Colon (tissue), 2 donors: ENCODE measurements at regions not wholly inside any gene's neighbourhood (a gene's known extent, or its start where the extent isn't known, plus 50 kb on each side); places are given as distances from the start of the nearest gene placed in this dataset.

Experiments used
- FAIRE-seq: peaks from 2 replicates; lab custom pipeline; 2012; peaks lifted over from hg19 to GRCh38; lab: Jason Lieb, UNC
- donor health status: control.
- donor health status: control.

GRCh38 chr2:126392889-126393288, 263.1 kb upstream of the GYPC start:
- FAIRE-seq: no peak

GRCh38 chr2:126399001-126399400, 257.0 kb upstream of the GYPC start:
- FAIRE-seq: no peak

DNA sequence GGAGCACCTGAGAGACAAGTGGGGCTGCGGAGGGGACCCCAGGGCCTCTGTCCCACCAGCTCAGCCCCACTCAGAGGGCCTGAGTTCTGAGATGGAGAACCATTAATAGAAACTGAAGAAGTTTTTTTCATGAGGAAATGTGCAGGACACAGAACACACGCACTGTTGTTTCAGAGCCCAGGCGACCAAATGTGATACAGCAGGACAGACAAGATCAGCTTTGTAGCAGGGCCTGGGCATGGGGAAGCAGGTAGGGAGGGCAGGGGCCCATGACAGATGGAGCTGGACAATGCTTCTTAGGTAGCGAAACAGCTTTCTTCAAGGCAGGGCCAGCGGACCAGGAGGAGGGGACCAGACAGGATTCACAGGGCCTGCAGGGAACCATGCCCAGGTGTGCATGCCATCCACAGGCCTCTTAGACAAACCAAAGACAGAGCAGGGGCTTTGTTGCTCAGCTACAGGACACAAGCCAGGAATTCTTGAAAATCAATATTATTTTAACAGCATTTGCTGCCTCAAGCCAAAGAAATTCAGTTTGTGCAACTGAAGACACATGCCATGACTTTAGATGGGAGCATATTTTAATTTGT, 252.8 kb upstream of the GYPC start:
- FAIRE-seq: no peak

- FAIRE-seq: no peak
Measured at GRCh38 chr2:126406267-126406666, 249.7 kb upstream of the GYPC start.

DNA sequence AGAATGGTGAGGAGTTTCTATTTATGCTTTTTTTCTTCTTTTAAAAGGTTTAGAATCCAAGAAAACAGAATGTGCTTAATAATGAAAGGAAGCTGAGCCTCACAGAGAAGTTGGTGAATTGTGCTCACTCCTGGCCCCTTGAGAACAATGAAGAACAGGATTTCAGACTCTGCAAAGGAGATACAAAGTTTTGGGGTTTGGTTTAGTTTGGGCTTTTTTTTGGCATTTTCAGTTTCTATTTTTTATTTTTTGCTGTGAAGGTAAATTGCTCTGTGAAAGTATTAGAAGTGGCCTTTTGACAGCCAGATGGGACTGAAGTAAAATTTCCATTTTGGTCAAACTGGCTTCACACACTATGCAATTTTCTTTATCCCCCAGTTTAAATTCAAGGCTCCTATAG, 247.3 kb upstream of the GYPC start:
- FAIRE-seq: no peak

DNA sequence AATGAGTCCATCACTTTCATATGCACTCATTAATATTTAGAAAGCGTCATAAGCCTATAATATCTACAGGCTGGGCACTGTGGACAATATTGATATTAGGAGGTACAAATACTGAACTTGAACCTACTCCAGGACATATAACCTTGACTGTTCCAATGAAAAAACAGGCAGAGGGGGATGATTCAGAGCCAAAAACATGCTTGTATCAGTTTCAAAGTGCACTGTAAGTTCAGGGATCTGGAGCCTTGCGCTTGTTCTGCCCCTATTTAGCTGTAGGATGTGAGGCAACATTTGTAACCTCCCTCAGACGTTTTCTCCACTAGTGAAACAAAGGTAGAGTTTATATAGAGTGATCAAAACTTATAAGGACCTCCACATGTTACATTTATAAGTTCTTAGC, 246.1 kb upstream of the GYPC start:
- FAIRE-seq: no peak

- FAIRE-seq: no peak
Measured at GRCh38 chr2:126413079-126413478, 242.9 kb upstream of the GYPC start.

GRCh38 chr2:126419403-126419802, 236.6 kb upstream of the GYPC start:
- FAIRE-seq: no peak

GRCh38 chr2:126425943-126426342, 230.0 kb upstream of the GYPC start:
- no peak for FAIRE-seq

- FAIRE-seq: no peak
Measured at GRCh38 chr2:126429103-126429502, 226.9 kb upstream of the GYPC start.

DNA sequence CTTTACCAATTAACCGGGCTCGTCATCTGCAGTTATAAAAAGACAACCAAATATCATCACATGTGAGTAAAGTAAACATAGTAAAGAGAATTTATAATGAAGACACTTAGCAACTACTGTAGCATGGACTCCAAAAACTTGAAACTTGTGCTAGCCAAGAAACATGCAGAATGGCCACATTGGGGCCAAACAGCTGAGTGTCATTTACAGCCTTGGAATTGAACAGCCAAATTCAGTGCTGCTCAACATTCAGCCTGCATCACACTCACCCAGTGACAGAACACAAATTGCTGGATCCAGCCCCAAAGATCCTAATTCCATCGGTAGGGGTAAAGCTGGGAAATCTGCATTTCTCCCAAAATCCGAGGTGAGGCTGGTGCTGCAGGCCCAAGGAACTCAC, 224.8 kb upstream of the GYPC start:
- FAIRE-seq: no peak

- FAIRE-seq: no peak
Measured at GRCh38 chr2:126436411-126436810, 219.5 kb upstream of the GYPC start.

DNA sequence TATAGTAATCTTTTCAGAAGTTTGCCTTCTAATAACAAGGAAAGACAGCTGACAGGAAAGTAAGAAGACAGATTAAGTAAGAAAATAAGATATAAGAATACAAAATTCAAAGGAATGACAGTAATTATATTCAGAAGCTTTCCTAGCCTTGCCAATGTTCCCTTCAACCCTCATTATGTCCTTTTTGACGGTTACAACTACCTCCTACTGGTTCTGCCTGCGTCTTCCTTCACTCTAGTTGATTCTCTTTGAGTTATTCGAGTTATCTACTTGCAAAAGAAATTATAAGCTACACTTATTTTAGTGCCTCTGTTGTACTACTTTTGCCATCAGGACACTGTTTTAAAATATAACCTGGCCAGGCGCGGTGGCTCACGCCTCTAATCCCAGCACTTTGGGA, 218.9 kb upstream of the GYPC start:
- FAIRE-seq: no peak

DNA sequence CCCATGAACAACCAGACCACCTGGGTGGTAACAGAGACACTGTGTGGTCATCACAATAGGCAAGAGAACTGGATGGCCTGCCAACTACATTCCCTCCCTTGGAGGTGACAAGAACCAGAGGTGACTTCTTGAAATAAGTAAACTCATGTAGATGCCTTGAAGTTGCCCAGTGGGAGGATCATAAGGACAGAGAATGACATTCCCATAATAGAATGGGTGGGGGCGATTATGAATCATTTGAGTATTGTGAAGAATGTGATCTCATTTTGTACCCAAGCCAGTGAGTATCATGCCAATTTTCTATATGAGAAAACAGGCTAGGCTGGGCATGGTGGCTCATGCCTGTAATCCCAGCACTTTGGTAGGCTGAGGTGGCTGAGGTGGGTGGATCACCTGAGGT, 211.4 kb upstream of the GYPC start:
- FAIRE-seq: no peak

DNA sequence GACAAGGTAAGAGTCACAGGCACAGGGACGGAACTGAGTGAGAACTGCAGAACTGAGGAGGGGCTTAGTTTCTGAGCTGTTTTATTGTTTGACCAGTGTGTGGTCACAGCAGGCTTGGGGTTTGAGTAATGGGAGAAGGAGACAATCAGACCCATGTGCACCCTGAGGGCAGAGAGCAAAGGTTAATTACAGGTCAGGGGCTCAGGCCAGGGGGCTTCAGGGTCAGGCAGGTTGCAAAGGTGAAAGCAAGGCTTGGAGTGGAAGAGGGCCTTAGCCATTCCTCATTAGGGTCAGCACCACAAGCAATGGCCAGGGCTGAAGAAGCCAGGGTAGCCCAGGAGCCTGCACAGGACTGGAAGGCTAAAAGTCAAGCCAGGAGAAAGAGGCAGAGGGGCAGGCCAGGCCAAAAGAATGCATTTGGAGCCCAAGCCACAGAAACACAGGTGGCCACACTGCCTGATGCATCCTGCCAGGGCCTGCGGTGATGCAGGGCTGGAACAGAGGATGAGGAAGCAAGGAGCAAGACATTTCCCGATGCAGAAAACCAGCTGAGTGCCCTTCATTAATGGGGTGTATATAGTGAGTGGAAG, 209.8 kb upstream of the GYPC start:
- no peak for FAIRE-seq

GRCh38 chr2:126448611-126449010, 207.3 kb upstream of the GYPC start:
- FAIRE-seq: no peak

- no peak for FAIRE-seq
Measured at GRCh38 chr2:126449677-126450076, 206.3 kb upstream of the GYPC start.

- no peak for FAIRE-seq
Measured at GRCh38 chr2:126463892-126464674, 191.9 kb upstream of the GYPC start.

- FAIRE-seq: no peak
Measured at GRCh38 chr2:126467367-126468054, 188.4 kb upstream of the GYPC start.

DNA sequence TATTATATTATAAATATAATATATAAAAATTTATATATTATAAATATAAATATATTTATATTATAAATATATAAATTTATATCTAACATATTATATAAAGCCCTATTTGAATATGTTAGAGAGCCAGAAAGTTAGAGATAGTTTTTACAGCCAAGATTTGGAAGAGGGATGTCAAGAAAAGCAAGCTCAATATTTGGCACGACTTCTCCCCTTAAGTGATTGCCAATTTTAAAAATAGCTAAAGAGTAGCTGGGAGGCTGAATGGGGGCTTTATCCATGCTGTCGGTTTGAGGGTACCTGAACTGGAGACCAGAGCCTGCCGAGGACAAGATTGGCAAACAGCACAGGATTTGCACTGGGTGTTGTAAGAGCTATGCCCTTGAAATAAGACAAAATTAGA, 180.9 kb upstream of the GYPC start:
- FAIRE-seq: no peak

DNA sequence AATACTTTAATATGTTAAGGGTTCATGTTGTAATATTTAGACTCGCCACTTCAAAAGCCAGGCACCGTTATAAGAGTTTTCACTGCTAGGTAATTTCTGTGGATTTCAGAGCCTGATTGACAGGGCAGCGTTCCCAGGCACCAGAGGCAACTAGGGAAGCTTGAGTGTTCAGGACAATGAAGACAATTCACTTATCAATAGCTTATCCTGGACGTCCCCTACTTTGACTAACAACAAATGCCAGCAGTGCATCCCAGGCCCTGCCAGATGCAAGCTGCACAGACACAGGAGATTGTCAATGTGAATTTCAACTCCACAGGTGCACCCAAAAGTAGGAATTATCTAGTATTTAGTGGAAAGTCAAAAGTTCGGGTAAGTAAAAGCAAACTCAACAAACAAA, 179.3 kb upstream of the GYPC start:
- FAIRE-seq: no peak

DNA sequence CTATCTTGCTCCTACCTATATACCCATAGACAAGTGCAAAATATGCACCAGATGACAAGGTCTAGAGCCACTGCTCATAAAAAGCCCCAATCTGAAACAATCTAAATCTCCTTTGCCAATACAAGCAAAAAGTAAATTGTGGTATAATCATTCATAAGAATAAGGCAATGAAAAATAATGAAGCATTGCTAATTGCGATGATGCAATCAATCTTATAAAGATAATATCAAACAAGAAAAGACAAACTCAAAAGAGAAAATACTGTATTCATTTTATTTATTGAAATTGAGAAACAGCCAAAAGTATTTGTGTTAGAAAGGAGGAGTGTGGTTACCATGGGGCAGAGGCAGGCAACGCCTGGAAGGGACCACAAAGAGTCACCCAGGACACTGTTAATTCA, 175.9 kb upstream of the GYPC start:
- FAIRE-seq: no peak
